Psoas muscle (tissue), 7 donors: ENCODE measurements at regions not wholly inside any gene's neighbourhood (a gene's known extent, or its start where the extent isn't known, plus 50 kb on each side); places are given as distances from the start of the nearest gene placed in this dataset.

Source experiments
- ATAC-seq, 4 donors: fragments of 200-7000 bp; cut with Tn5 transposase; one replicate each; pipeline ENCODE4 v1.9.1; 2020; ENCODE audit warnings: moderate library complexity in 3 of 4, mild to moderate bottlenecking in 2 of 4
- DNase-seq, 2 donors: peaks; one replicate each; pipeline ENCODE4 v3.0.0-alpha.2; 2020
- H3K27ac ChIP-seq: fragments of 200-600 bp; one replicate; pipeline ENCODE4 v1.8.0; 2022
- H3K27me3 ChIP-seq, 3 donors: fragments of 200-600 bp in 1 of 3; one replicate each; pipeline versions ENCODE4 v1.6.1 to v1.8.0; 2013 to 2022; ENCODE audit warnings: low read length in 2 of 3, mild to moderate bottlenecking in 2 of 3, moderate library complexity in 1 of 3; ENCODE audit not compliant: insufficient read depth in 3 of 3
- H3K36me3 ChIP-seq, 2 donors: fragments of 200-600 bp in 1 of 2; one replicate each; pipeline versions ENCODE4 v1.6.1 to v1.8.0; 2013 to 2022; ENCODE audit warnings: low read depth in 1 of 2, mild to moderate bottlenecking in 1 of 2, moderate library complexity in 1 of 2; ENCODE audit not compliant: insufficient read depth in 1 of 2
- H3K4me1 ChIP-seq: fragments of 200-600 bp; one replicate; pipeline ENCODE4 v1.8.0; 2022
- H3K4me3 ChIP-seq: fragments of 200-600 bp; one replicate; pipeline ENCODE4 v1.8.0; 2022; ENCODE audit warnings: mild to moderate bottlenecking
- H3K9me3 ChIP-seq: fragments of 200-600 bp; one replicate; pipeline ENCODE4 v1.8.0; 2022
- WGBS, 3 donors: extraction: QIAGEN DNeasy Blood & Tissue Kit; methylation state at CpG; one replicate each; pipeline versions ENCODE4 v1.1.6 to v1.1.7; 2013; 5-methylcytosine and 5-hydroxymethylcytosine counted together
- intact Hi-C, 2 donors: fragments of 100-400 bp; cut with DNase I; formaldehyde crosslinking; loops; one replicate each; pipeline versions ENCODE4 v1.11.0 to v1.14.2; 2022
- TF ChIP-seq, protein P1 (sequence below): fragments of 200-600 bp; IDR thresholded peaks from one replicate; pipeline ENCODE4 v1.8.0; 2022; ENCODE audit warnings: antibody characterized with exemption
- donor health status: healthy with polysubstance abuse.
- donor health status: DM: no; HTN: no; CAD: no; lungs with moderate emphysema.
- donor health status: Bipolar disorder and iron deficiency.
- donor health status: healthy.
- donor health status: DM: yes; HTN: yes; CAD: no.
- donor health status: DM: no; HTN: no; CAD: no.
- donor health status: DM: yes; HTN: yes; CAD: no.

DNA sequence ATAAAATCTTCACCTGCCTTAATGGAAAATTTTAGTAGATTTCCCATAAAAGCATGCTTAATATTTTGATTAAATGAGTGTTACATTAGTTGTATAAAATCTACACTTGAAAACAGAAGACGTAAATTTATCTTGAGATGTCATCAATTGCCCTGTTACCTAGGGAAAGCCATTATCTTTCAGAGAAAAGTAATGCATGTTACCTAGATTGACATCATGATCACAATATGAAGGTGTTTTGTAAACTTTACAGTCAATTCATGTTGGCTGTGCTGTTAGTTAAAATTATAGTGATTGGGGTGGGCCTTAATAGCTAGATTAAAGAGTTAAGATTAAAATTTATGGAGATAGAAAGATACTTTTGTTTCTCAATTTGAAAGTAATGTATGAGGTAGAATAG lies 293.2 kb upstream of the PCDH18 start:
- TF ChIP-seq, protein P1, sequence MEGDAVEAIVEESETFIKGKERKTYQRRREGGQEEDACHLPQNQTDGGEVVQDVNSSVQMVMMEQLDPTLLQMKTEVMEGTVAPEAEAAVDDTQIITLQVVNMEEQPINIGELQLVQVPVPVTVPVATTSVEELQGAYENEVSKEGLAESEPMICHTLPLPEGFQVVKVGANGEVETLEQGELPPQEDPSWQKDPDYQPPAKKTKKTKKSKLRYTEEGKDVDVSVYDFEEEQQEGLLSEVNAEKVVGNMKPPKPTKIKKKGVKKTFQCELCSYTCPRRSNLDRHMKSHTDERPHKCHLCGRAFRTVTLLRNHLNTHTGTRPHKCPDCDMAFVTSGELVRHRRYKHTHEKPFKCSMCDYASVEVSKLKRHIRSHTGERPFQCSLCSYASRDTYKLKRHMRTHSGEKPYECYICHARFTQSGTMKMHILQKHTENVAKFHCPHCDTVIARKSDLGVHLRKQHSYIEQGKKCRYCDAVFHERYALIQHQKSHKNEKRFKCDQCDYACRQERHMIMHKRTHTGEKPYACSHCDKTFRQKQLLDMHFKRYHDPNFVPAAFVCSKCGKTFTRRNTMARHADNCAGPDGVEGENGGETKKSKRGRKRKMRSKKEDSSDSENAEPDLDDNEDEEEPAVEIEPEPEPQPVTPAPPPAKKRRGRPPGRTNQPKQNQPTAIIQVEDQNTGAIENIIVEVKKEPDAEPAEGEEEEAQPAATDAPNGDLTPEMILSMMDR = no peak
- intact Hi-C loops = loop anchor here in 1 of 2 donors (10.0 kb wide), 1 partner anchor 359 kb away; no protein-coding TSS in a partner anchor
- ATAC-seq (no peak), DNase-seq (no peak)
- Histone ChIP-seq H3K27ac (no peak overlapping the region), H3K27me3 (no peaks in the 10 kb centered on the region), H3K36me3 (no peaks in the 10 kb centered on the region), H3K4me1 (no peaks in the 10 kb centered on the region), H3K9me3 (no peaks in the 10 kb centered on the region), H3K4me3 (no peak overlapping the region)
- 94 to 99% (median 98%) methylated on average over 1 of the region's 1 CpG for WGBS, 3 donors

DNA sequence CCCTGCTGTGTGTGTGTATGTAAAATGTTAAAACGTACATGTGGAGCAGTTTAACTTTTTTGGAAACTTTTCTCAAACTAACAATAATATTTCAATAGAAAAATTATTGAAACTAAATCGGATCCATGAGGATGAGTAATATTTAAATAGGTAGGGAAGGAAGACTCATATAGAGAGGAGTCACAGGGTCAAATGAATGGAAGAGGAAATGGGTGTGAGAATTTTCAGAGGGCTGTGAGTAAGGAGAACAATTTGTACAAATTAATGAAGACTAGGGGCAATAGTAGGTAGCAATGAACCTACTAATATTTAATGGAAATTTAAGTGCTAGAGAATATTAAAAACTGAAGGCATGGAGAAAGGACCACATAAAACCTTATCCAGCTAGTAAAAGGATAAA lies 290.7 kb upstream of the PCDH18 start:
- H3K27ac ChIP-seq = no peak overlapping the region
- TF ChIP-seq, protein P1 = no peak
- intact Hi-C loops = loop anchor here (5.0 to 10.0 kb wide), 3 partner anchors 359 to 1054 kb away; no protein-coding TSS in a partner anchor

DNA sequence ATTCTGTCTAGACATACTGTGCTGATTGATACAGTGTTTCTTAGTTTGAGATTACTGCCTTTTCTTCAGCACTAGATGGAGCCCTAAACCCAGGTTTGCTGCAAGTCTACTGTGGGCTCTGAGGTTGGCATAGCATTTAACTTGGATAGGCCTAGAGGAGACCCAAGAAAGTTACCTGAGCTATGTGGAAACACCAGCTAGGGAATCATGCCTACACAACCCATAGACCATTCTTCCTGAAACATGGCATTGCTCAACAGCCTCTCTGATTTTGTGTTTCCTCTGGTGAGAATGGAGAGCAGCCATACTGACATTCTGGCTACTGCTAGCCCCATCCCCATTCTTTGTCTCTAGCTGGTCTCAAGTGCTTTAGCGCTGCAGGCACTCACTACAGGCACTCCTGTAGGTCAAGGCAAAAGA lies 287.7 kb upstream of the PCDH18 start:
- no peaks in the 10 kb centered on the region for H3K27me3 ChIP-seq
- TF ChIP-seq, protein P1 = peak; percentile 40
- no peaks in the 10 kb centered on the region for H3K9me3 ChIP-seq
- H3K27ac ChIP-seq = no peak overlapping the region
- H3K4me3 ChIP-seq = no peak overlapping the region
- H3K36me3 ChIP-seq = no peaks in the 10 kb centered on the region
- intact Hi-C loops = loop anchor here (5.0 to 10.0 kb wide), 3 partner anchors 362 to 1057 kb away; no protein-coding TSS in a partner anchor
- DNase-seq = no peak
- H3K4me1 ChIP-seq = no peaks in the 10 kb centered on the region
- peak; percentile 43 to 72 (median 68) for ATAC-seq
- 90 to 100% (median 100%) methylated on average over 1 of the region's 1 CpG for WGBS, 3 donors

More for the DNA sequence above, 290.7 kb upstream of the PCDH18 start:
- DNase-seq (no peak), ATAC-seq (no peak)
- no peaks in the 10 kb centered on the region for H3K4me1 ChIP-seq
- no peaks in the 10 kb centered on the region for H3K27me3 ChIP-seq
- no peak overlapping the region for H3K4me3 ChIP-seq
- no peaks in the 10 kb centered on the region for H3K36me3 ChIP-seq
- H3K9me3 ChIP-seq = no peaks in the 10 kb centered on the region
- 81 to 83% (median 82%) methylated on average over 2 of the region's 2 CpGs for WGBS, 3 donors

DNA sequence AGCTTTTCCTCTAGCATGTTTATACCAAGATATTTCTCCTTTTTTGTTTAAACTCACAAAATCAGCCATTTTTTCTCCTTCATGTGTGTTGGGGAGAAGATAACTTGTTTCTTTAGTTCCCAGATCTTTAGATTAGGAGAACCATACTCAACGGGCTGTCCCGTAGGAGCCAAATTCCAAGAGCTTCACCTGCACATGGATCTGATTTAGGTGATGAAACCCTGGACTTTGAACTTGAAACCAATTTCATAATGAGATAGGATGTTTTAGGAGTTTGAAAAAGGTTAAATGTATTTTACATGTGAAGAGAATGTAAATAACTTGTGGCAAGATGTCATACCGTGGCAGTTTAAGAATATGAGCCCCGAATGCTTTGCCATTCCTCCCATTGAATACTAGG lies 280.0 kb upstream of the PCDH18 start:
- ATAC-seq = no peak
- Histone ChIP-seq H3K27ac (no peak overlapping the region), H3K9me3 (no peaks in the 10 kb centered on the region), H3K4me1 (no peaks in the 10 kb centered on the region), H3K27me3 (no peaks in the 10 kb centered on the region), H3K36me3 (no peaks in the 10 kb centered on the region), H3K4me3 (no peak overlapping the region)
- 95% methylated on average over 4 of the region's 4 CpGs for WGBS, 3 donors
- intact Hi-C loops = no loop called here
- no peak for DNase-seq
- TF ChIP-seq, protein P1 = no peak

- Histone ChIP-seq H3K4me3 (no peak overlapping the region), H3K36me3 (no peaks in the 10 kb centered on the region), H3K4me1 (no peaks in the 10 kb centered on the region), H3K27ac (no peak overlapping the region), H3K27me3 (no peaks in the 10 kb centered on the region), H3K9me3 (no peaks in the 10 kb centered on the region)
- TF ChIP-seq, protein P1 = no peak
- intact Hi-C loops = no loop called here
- WGBS, 3 donors = 79 to 84% (median 80%) methylated on average over 3 of the region's 3 CpGs
- ATAC-seq (no peak), DNase-seq (no peak)
These were observed 274.1 kb upstream of the PCDH18 start for GRCh38 chr4:137806420-137806819.
